Body of pancreas (tissue), 4 donors: ENCODE measurements at regions not wholly inside any gene's neighbourhood (a gene's known extent, or its start where the extent isn't known, plus 50 kb on each side); places are given as distances from the start of the nearest gene placed in this dataset.

ENCODE experiments used
- ATAC-seq: fragments of 150-250 bp; one replicate; pipeline ENCODE4 v1.9.1; 2016
- DNase-seq, 4 donors: peaks; one replicate each; pipeline ENCODE4 v3.0.0-alpha.2; 2019
- H3K27ac ChIP-seq, 4 donors: fragments of 200-600 bp; sonication (generic); 1 replicate in 3 of 4; 2 replicates in 1 of 4; pipeline versions ENCODE4 v1.5.1 to v1.6.1; 2016 to 2019; ENCODE audit warnings: mild to moderate bottlenecking in 1 of 4, mixed read lengths in 1 of 4, moderate library complexity in 1 of 4
- H3K27me3 ChIP-seq, 2 donors: fragments of 200-600 bp; sonication (generic); one replicate each; pipeline ENCODE4 v1.6.0; 2016; ENCODE audit warnings: mild to moderate bottlenecking in 1 of 2
- H3K36me3 ChIP-seq, 2 donors: fragments of 200-600 bp; sonication (generic); replicated peaks in 1 of 2; 2 replicates each; pipeline ENCODE4 v1.5.1; 2016; ENCODE audit warnings: low read depth in 2 of 2; ENCODE audit not compliant: insufficient read depth in 1 of 2
- H3K4me1 ChIP-seq: fragments of 200-600 bp; sonication (generic); one replicate; pipeline ENCODE4 v1.6.0; 2016
- H3K4me3 ChIP-seq, 2 donors: fragments of 200-600 bp; sonication (generic); 1 replicate in 1 of 2; 2 replicates in 1 of 2; pipeline ENCODE4 v1.5.1; 2016 to 2019
- H3K9me3 ChIP-seq, 3 donors: fragments of 200-600 bp; sonication (generic); 1 replicate in 2 of 3; 2 replicates in 1 of 3; pipeline ENCODE4 v1.5.1; 2016
- POLR2A ChIP-seq, 3 donors: fragments of 450-650 bp; IDR thresholded peaks; one replicate each; pipeline ENCODE4 v1.6.1; 2016; ENCODE audit warnings: antibody characterized with exemption in 3 of 3, mild to moderate bottlenecking in 2 of 3
- WGBS, 2 donors: methylation state at CpG; one replicate each; pipeline ENCODE4 v1.1.5; 2017; 5-methylcytosine and 5-hydroxymethylcytosine counted together
- intact Hi-C: fragments of 100-400 bp; cut with DNase I; formaldehyde crosslinking; loops from one replicate; pipeline ENCODE4 v1.15.1; 2023
- TF ChIP-seq, protein P1 (sequence below), 7 experiments: fragments of 450-650 bp in 4 of 7; fragments of 200-600 bp in 3 of 7; sonication (generic) in 3 of 7; IDR thresholded peaks; one replicate each; pipeline ENCODE4 v1.5.1; 2016 to 2019; ENCODE audit warnings: antibody characterized with exemption in 7 of 7

DNA sequence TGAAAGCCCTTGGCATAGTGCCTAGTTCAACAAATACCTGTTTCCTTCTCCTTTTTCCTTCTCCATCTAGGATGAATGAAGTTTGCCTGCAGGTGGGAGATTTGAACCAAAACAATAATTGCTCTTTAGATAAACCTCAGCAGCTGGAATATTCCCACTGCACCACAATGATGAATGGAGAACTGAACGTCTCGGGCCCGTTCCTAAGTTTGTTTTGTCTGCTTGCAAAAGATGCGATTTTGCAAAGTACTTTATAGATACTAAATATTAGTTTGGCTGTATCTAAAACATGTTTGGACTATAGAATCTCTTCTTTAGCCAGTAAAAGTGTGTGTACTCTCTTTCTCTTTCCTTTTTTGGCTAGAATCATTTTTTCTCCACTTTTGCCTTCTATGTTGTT lies 75.8 kb upstream of the BMPER start:
- Histone ChIP-seq H3K4me1 (no peaks in the 10 kb centered on the region), H3K27ac (no peak overlapping the region), H3K9me3 (no peaks in the 10 kb centered on the region), H3K4me3 (no peak overlapping the region), H3K27me3 (no peaks in the 10 kb centered on the region), H3K36me3 (no peaks in the 10 kb centered on the region)
- intact Hi-C loops, result no loop called here
- TF ChIP-seq, protein P1, sequence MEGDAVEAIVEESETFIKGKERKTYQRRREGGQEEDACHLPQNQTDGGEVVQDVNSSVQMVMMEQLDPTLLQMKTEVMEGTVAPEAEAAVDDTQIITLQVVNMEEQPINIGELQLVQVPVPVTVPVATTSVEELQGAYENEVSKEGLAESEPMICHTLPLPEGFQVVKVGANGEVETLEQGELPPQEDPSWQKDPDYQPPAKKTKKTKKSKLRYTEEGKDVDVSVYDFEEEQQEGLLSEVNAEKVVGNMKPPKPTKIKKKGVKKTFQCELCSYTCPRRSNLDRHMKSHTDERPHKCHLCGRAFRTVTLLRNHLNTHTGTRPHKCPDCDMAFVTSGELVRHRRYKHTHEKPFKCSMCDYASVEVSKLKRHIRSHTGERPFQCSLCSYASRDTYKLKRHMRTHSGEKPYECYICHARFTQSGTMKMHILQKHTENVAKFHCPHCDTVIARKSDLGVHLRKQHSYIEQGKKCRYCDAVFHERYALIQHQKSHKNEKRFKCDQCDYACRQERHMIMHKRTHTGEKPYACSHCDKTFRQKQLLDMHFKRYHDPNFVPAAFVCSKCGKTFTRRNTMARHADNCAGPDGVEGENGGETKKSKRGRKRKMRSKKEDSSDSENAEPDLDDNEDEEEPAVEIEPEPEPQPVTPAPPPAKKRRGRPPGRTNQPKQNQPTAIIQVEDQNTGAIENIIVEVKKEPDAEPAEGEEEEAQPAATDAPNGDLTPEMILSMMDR (IDR thresholded peaks at IDR 0.05), result no peak
- no peak for TF ChIP-seq POLR2A (IDR thresholded peaks at IDR 0.05)
- 33 to 43% methylated on average over 4 of the region's 4 CpGs for WGBS, 2 donors
- ATAC-seq (no peak), DNase-seq (no peak)

DNA sequence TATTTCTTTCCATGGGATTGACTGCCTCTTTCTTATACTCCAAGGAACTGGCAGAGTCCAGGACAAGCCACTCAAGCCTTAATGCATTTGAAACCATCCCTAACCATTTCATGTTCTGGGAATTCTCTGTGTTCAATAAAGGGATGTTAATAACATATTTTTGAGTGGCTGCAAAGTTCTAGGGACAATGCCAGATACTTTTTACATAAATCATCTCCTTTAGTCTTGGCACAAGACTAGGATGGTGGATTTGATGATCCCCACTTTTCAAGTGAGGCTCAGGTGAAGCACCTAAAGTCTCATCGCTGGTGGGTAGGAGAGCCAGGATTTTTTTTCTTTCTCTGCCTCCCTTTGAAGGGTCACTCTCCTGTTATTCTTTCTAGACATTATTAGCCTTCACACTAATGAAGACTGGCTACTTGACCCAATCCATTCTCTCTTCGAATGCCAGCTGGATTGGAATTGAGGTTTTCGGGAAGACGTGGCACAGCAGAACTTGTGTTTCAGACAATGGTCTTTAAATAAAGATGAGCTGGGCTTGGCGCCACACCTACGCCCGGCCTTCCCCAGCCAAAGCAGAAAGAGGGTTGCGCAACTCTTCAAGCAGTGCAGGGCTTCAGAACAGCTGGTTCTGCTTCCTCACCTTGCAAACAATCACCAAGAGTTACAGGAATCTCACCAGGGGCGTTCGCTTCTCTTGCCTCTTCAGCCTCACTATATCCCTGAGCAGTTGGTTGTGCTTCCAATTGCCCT lies 73.8 kb upstream of the BMPER start:
- WGBS, 2 donors, result 78 to 86% methylated on average over 10 of the region's 10 CpGs
- no peaks in the 10 kb centered on the region for H3K36me3 ChIP-seq
- H3K9me3 ChIP-seq, result no peaks in the 10 kb centered on the region
- no peak for DNase-seq
- intact Hi-C loops, result no loop called here
- no peak for ATAC-seq
- H3K4me3 ChIP-seq, result no peak overlapping the region
- H3K27ac ChIP-seq, result no peak overlapping the region
- TF ChIP-seq, protein P1 (IDR thresholded peaks at IDR 0.05), result no peak
- no peak for TF ChIP-seq POLR2A (IDR thresholded peaks at IDR 0.05)
- no peaks in the 10 kb centered on the region for H3K4me1 ChIP-seq
- H3K27me3 ChIP-seq, result no peaks in the 10 kb centered on the region

DNA sequence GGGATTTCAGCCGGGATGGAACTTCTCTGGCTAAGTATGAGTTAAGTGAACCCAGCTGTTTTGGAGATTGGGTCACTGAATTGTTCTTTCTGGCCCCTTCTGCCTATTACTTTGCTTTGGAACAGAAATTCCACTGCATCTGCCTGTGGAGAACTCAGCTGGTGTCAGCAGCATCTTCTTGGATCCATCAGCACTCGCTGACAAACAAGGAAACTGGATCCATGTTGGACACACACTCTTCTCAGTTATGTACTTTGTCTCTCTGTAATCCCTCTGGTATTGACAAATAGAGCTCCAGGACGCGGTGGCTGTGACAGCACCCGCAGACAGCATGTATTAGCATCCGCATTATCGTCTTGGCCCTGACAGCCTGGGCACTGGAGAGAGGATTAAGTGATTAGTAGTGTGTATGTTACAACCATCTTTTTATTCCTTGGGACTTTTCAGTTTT lies 73.0 kb upstream of the BMPER start:
- TF ChIP-seq, protein P1 (IDR thresholded peaks at IDR 0.05), result no peak
- TF ChIP-seq POLR2A (IDR thresholded peaks at IDR 0.05), result no peak
- Histone ChIP-seq H3K4me1 (no peaks in the 10 kb centered on the region), H3K9me3 (no peaks in the 10 kb centered on the region), H3K36me3 (no peaks in the 10 kb centered on the region), H3K4me3 (no peak overlapping the region), H3K27me3 (no peaks in the 10 kb centered on the region), H3K27ac (no peak overlapping the region)
- ATAC-seq, result no peak
- 67 to 78% methylated on average over 7 of the region's 7 CpGs for WGBS, 2 donors
- intact Hi-C loops, result no loop called here
- no peak for DNase-seq

DNA sequence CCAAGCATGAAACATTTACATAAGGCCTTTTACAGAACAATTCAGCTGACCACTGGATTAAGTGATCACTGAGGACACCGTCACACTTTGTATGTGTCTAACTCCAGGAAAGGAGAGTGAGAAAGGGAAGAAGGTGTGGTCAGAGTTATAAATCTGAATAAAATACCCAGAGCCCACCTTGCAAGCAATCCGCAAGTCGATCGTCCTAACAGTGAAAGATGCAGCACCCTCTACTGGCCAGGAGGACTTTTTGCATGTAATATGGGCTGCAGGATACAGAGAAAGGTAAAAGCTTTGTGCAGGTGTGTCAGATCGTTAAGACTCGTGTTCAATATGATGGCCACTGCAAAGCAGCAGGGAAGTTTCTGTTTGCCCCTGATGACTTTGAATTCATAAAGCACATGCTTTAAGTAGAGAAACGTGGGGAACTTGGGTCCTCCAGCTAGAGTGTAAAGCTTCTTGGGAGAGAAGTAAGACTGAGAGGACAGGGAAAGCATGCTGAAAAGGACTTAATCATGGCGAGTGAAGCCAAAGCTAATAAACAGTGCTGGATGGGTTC lies 68.5 kb upstream of the BMPER start:
- no peaks in the 10 kb centered on the region for H3K27me3 ChIP-seq
- H3K36me3 ChIP-seq, result no peaks in the 10 kb centered on the region
- no peaks in the 10 kb centered on the region for H3K4me1 ChIP-seq
- DNase-seq, result no peak
- no peak for ATAC-seq
- H3K27ac ChIP-seq, result no peak overlapping the region
- no peak overlapping the region for H3K4me3 ChIP-seq
- H3K9me3 ChIP-seq, result no peaks in the 10 kb centered on the region
- TF ChIP-seq, protein P1 (IDR thresholded peaks at IDR 0.05), result no peak
- no peak for TF ChIP-seq POLR2A (IDR thresholded peaks at IDR 0.05)
- WGBS, 2 donors, result 72 to 85% methylated on average over 8 of the region's 8 CpGs
- intact Hi-C loops, result no loop called here
